ENCODE measurements at regions not wholly inside any gene's neighbourhood (a gene's known extent, or its start where the extent isn't known, plus 50 kb on each side); places are given as distances from the start of the nearest gene placed in this dataset.

GRCh38 chr6:120260636-120261035, 911.1 kb upstream of the MAN1A1 start:
- no peak for TF ChIP-seq CTCF (IDR thresholded peaks at IDR 0.05; ENCODE audit: insufficient read depth, low read depth, low read length, missing control alignments)
- no peak overlapping the region for H3K4me3 ChIP-seq (ENCODE audit: low read depth, low read length)
- no peak for DNase-seq (ENCODE audit: low read depth)

GRCh38 chr6:120254651-120255050, 905.1 kb upstream of the MAN1A1 start:
- no peak for TF ChIP-seq CTCF (IDR thresholded peaks at IDR 0.05; ENCODE audit: insufficient read depth, low read depth, low read length, missing control alignments)
- no peak for DNase-seq (ENCODE audit: low read depth)
- H3K4me3 ChIP-seq (ENCODE audit: low read depth, low read length) = no peak overlapping the region

GRCh38 chr6:120248451-120248850, 898.9 kb upstream of the MAN1A1 start:
- TF ChIP-seq CTCF (IDR thresholded peaks at IDR 0.05; ENCODE audit: insufficient read depth, low read depth, low read length, missing control alignments) = no peak
- DNase-seq (ENCODE audit: low read depth) = no peak
- H3K4me3 ChIP-seq (ENCODE audit: low read depth, low read length) = no peak overlapping the region

- H3K4me3 ChIP-seq (ENCODE audit: low read depth, low read length) = no peak overlapping the region
- DNase-seq (ENCODE audit: low read depth) = no peak
- no peak for TF ChIP-seq CTCF (IDR thresholded peaks at IDR 0.05; ENCODE audit: insufficient read depth, low read depth, low read length, missing control alignments)
These were observed 887.7 kb upstream of the MAN1A1 start for GRCh38 chr6:120237221-120237620.

GRCh38 chr6:120230008-120230407, 880.4 kb upstream of the MAN1A1 start:
- TF ChIP-seq CTCF (IDR thresholded peaks at IDR 0.05; ENCODE audit: insufficient read depth, low read depth, low read length, missing control alignments) = no peak
- DNase-seq (ENCODE audit: low read depth) = no peak
- no peak overlapping the region for H3K4me3 ChIP-seq (ENCODE audit: low read depth, low read length)

GRCh38 chr6:120228297-120228696, 878.7 kb upstream of the MAN1A1 start:
- no peak for TF ChIP-seq CTCF (IDR thresholded peaks at IDR 0.05; ENCODE audit: insufficient read depth, low read depth, low read length, missing control alignments)
- H3K4me3 ChIP-seq (ENCODE audit: low read depth, low read length) = no peak overlapping the region
- DNase-seq (ENCODE audit: low read depth) = no peak

- no peak overlapping the region for H3K4me3 ChIP-seq (ENCODE audit: low read depth, low read length)
- no peak for DNase-seq (ENCODE audit: low read depth)
- no peak for TF ChIP-seq CTCF (IDR thresholded peaks at IDR 0.05; ENCODE audit: insufficient read depth, low read depth, low read length, missing control alignments)
These were observed 869.8 kb upstream of the MAN1A1 start for GRCh38 chr6:120219339-120219738.

All from GM12865 (cell line).